DOHH2 (cell line): ENCODE measurements at regions not wholly inside any gene's neighbourhood (a gene's known extent, or its start where the extent isn't known, plus 50 kb on each side); places are given as distances from the start of the nearest gene placed in this dataset.

Source experiments
- H3F3A ChIP-seq: fragments of 200-600 bp; sonication (generic), shearing (Covaris generic); 2 replicates; pipeline ENCODE4 v1.6.0; 2016; ENCODE audit warnings: antibody characterized with exemption, mild to moderate bottlenecking; ENCODE audit not compliant: control insufficient read depth, insufficient read depth
- H3K27ac ChIP-seq: fragments of 200-600 bp; sonication (generic); 2 replicates; pipeline ENCODE4 v1.5.1; 2014; ENCODE audit warnings: low read depth, mild to moderate bottlenecking, low read length, moderate library complexity
- H3K27me3 ChIP-seq: fragments of 200-600 bp; sonication (generic); 2 replicates; pipeline ENCODE4 v1.6.1; 2014; ENCODE audit warnings: mild to moderate bottlenecking, low read length, mixed read lengths; ENCODE audit not compliant: control insufficient read depth
- H3K36me3 ChIP-seq: fragments of 200-600 bp; sonication (generic); 2 replicates; pipeline ENCODE4 v1.6.1; 2014; ENCODE audit warnings: mild to moderate bottlenecking, low read length, moderate library complexity, mixed read lengths; ENCODE audit not compliant: control insufficient read depth
- H3K4me1 ChIP-seq: fragments of 200-600 bp; sonication (generic); 2 replicates; pipeline ENCODE4 v1.6.1; 2014; ENCODE audit warnings: mild to moderate bottlenecking, low read length, mixed read lengths; ENCODE audit not compliant: control insufficient read depth
- H3K4me2 ChIP-seq: fragments of 200-600 bp; sonication (generic); 2 replicates; pipeline ENCODE4 v1.6.0; 2014; ENCODE audit warnings: mild to moderate bottlenecking, low read length, moderate library complexity
- H3K4me3 ChIP-seq: fragments of 200-600 bp; sonication (generic); 2 replicates; pipeline ENCODE4 v1.5.1; 2014; ENCODE audit warnings: mild to moderate bottlenecking, low read length, mixed read lengths
- H3K79me2 ChIP-seq: fragments of 200-600 bp; sonication (generic); 2 replicates; pipeline ENCODE4 v1.6.1; 2014; ENCODE audit warnings: mild to moderate bottlenecking, low read length, mixed read lengths; ENCODE audit not compliant: control insufficient read depth
- H3K9me2 ChIP-seq: fragments of 200-600 bp; sonication (generic); replicated peaks from 2 replicates; pipeline ENCODE4 v1.6.1; 2014; ENCODE audit warnings: mild to moderate bottlenecking, low read length, mixed read lengths; ENCODE audit not compliant: control insufficient read depth
- H3K9me3 ChIP-seq: fragments of 200-600 bp; sonication (generic); 2 replicates; pipeline ENCODE4 v1.6.1; 2014; ENCODE audit warnings: antibody characterized with exemption, low read length, mixed read lengths; ENCODE audit not compliant: control insufficient read depth, insufficient read depth
- H4K20me1 ChIP-seq: fragments of 200-600 bp; sonication (generic); 2 replicates; pipeline ENCODE4 v1.6.0; 2014; ENCODE audit warnings: low read depth, mild to moderate bottlenecking, antibody characterized with exemption, low read length, moderate library complexity; ENCODE audit not compliant: control insufficient read depth, insufficient read depth
- CTCF ChIP-seq: fragments of 200-600 bp; sonication (generic); IDR thresholded peaks from one replicate; pipeline ENCODE4 v1.5.1; 2014; ENCODE audit warnings: antibody characterized with exemption, mild to moderate bottlenecking, low read depth, low read length; ENCODE audit not compliant: poor library complexity, severe bottlenecking
- EZH2phosphoT487 ChIP-seq: fragments of 200-600 bp; sonication (generic); IDR thresholded peaks from 2 replicates; pipeline ENCODE4 v1.6.1; 2017; ENCODE audit warnings: borderline replicate concordance, mild to moderate bottlenecking, antibody characterized with exemption, low read length, moderate library complexity, mixed read lengths

- H3K9me2 ChIP-seq = peaks cover 2% of the 10 kb centered on the region; the same call in 1 of the 2 replicates
- H3K27ac ChIP-seq = no peak overlapping the region
- no peaks in the 10 kb centered on the region for H3K36me3 ChIP-seq
- no peaks in the 10 kb centered on the region for H3K9me3 ChIP-seq
- H4K20me1 ChIP-seq = no peaks in the 10 kb centered on the region
- H3K4me3 ChIP-seq = no peak overlapping the region
- H3K27me3 ChIP-seq = no peaks in the 10 kb centered on the region
- H3F3A ChIP-seq = no peaks in the 10 kb centered on the region
- H3K79me2 ChIP-seq = no peaks in the 10 kb centered on the region
- TF ChIP-seq EZH2phosphoT487 = no peak
- no peak for TF ChIP-seq CTCF
- H3K4me2 ChIP-seq = no peak overlapping the region
- H3K4me1 ChIP-seq = no peaks in the 10 kb centered on the region
Measured at GRCh38 chr7:14962778-14963177, 60.2 kb upstream of the DGKB start.

GRCh38 chr7:14960721-14961120 is 58.2 kb upstream of the DGKB start:
- Histone ChIP-seq H3K27me3 (no peaks in the 10 kb centered on the region), H3F3A (no peaks in the 10 kb centered on the region), H3K27ac (no peak overlapping the region), H3K9me3 (no peaks in the 10 kb centered on the region), H3K4me1 (no peaks in the 10 kb centered on the region), H3K36me3 (no peaks in the 10 kb centered on the region), H3K9me2 (peaks cover 2% of the 10 kb centered on the region; the same call in 1 of the 2 replicates), H3K4me3 (no peak overlapping the region), H3K4me2 (no peak overlapping the region), H3K79me2 (no peaks in the 10 kb centered on the region), H4K20me1 (no peaks in the 10 kb centered on the region)
- no peak for TF ChIP-seq EZH2phosphoT487

- Histone ChIP-seq H3K9me3 (no peaks in the 10 kb centered on the region), H3K27me3 (no peaks in the 10 kb centered on the region), H3K36me3 (no peaks in the 10 kb centered on the region), H3K4me1 (no peaks in the 10 kb centered on the region), H3F3A (no peaks in the 10 kb centered on the region), H4K20me1 (no peaks in the 10 kb centered on the region), H3K79me2 (no peaks in the 10 kb centered on the region), H3K4me2 (no peak overlapping the region), H3K9me2 (peaks cover 2% of the 10 kb centered on the region; the same call in 1 of the 2 replicates), H3K4me3 (no peak overlapping the region), H3K27ac (no peak overlapping the region)
- TF ChIP-seq CTCF (no peak), EZH2phosphoT487 (no peak)
Measured at GRCh38 chr7:14959339-14959738, 56.8 kb upstream of the DGKB start.

- Histone ChIP-seq H3K4me3 (no peak overlapping the region), H3K79me2 (no peaks in the 10 kb centered on the region), H3F3A (no peaks in the 10 kb centered on the region), H3K36me3 (no peaks in the 10 kb centered on the region), H3K27me3 (no peaks in the 10 kb centered on the region), H3K27ac (no peak overlapping the region), H4K20me1 (no peaks in the 10 kb centered on the region), H3K9me3 (no peaks in the 10 kb centered on the region), H3K4me2 (no peak overlapping the region), H3K4me1 (no peaks in the 10 kb centered on the region), H3K9me2 (no peaks in the 10 kb centered on the region)
- TF ChIP-seq CTCF = no peak
- TF ChIP-seq EZH2phosphoT487 = no peak
Measured at GRCh38 chr7:14954035-14954434, 51.5 kb upstream of the DGKB start.
